OCI-LY3 (cell line): ENCODE measurements at regions not wholly inside any gene's neighbourhood (a gene's known extent, or its start where the extent isn't known, plus 50 kb on each side); places are given as distances from the start of the nearest gene placed in this dataset.

Experiments used
- CTCF ChIP-seq: fragments of 200-600, 300-600 bp; sonication (generic); IDR thresholded peaks from 2 replicates; pipeline ENCODE4 v1.5.1; 2014; ENCODE audit warnings: antibody characterized with exemption, low read length, low read depth
- EZH2phosphoT487 ChIP-seq: fragments of 200-600 bp; shearing (Covaris generic); IDR thresholded peaks from 2 replicates; pipeline ENCODE4 v1.6.1; 2018; ENCODE audit warnings: antibody characterized with exemption, mixed run types, low read depth

- TF ChIP-seq CTCF (no peak), EZH2phosphoT487 (no peak)
Observed at GRCh38 chr6:139508576-139508975, 134.1 kb upstream of the CITED2 start.
